Glutamatergic neuron (in vitro differentiated cells): ENCODE measurements at regions not wholly inside any gene's neighbourhood (a gene's known extent, or its start where the extent isn't known, plus 50 kb on each side); places are given as distances from the start of the nearest gene placed in this dataset.

Experiments
- DNase-seq: peaks from one replicate; pipeline ENCODE4 v3.0.0; 2022
- H3K27ac Mint-ChIP-seq: one replicate; pipeline ENCODE4 v1.8.0; 2020; ENCODE audit warnings: mild to moderate bottlenecking, mixed read lengths, inconsistent platforms; ENCODE audit not compliant: unreplicated experiment
- H3K27me3 Mint-ChIP-seq: one replicate; pipeline ENCODE4 v1.8.0; 2020; ENCODE audit warnings: mild to moderate bottlenecking, moderate library complexity, mixed read lengths, inconsistent platforms; ENCODE audit not compliant: unreplicated experiment
- H3K36me3 Mint-ChIP-seq: one replicate; pipeline ENCODE4 v1.8.0; 2020; ENCODE audit warnings: mild to moderate bottlenecking, mixed read lengths, inconsistent platforms; ENCODE audit not compliant: unreplicated experiment
- H3K4me1 Mint-ChIP-seq: one replicate; pipeline ENCODE4 v1.8.0; 2020; ENCODE audit warnings: mild to moderate bottlenecking, low read depth, mixed read lengths, inconsistent platforms; ENCODE audit not compliant: unreplicated experiment
- H3K4me3 Mint-ChIP-seq: one replicate; pipeline ENCODE4 v1.8.0; 2020; ENCODE audit warnings: mild to moderate bottlenecking, mixed read lengths, inconsistent platforms; ENCODE audit not compliant: unreplicated experiment
- H3K9me3 Mint-ChIP-seq: one replicate; pipeline ENCODE4 v1.8.0; 2020; ENCODE audit warnings: mild to moderate bottlenecking, moderate library complexity, mixed read lengths, inconsistent platforms; ENCODE audit not compliant: unreplicated experiment
- TF ChIP-seq, protein P1 (sequence below): fragments of 200-600 bp; sonication (generic); IDR thresholded peaks from one replicate; pipeline ENCODE4 v1.5.0; 2021; ENCODE audit not compliant: partially characterized antibody, unreplicated experiment

- Mint-ChIP-seq H3K4me3 (no peak overlapping the region), H3K36me3 (peaks cover 8% of the 10 kb centered on the region), H3K27ac (no peak overlapping the region), H3K4me1 (no peaks in the 10 kb centered on the region), H3K9me3 (peaks cover 1% of the 10 kb centered on the region), H3K27me3 (no peaks in the 10 kb centered on the region)
- no peak for DNase-seq
- TF ChIP-seq, protein P1, sequence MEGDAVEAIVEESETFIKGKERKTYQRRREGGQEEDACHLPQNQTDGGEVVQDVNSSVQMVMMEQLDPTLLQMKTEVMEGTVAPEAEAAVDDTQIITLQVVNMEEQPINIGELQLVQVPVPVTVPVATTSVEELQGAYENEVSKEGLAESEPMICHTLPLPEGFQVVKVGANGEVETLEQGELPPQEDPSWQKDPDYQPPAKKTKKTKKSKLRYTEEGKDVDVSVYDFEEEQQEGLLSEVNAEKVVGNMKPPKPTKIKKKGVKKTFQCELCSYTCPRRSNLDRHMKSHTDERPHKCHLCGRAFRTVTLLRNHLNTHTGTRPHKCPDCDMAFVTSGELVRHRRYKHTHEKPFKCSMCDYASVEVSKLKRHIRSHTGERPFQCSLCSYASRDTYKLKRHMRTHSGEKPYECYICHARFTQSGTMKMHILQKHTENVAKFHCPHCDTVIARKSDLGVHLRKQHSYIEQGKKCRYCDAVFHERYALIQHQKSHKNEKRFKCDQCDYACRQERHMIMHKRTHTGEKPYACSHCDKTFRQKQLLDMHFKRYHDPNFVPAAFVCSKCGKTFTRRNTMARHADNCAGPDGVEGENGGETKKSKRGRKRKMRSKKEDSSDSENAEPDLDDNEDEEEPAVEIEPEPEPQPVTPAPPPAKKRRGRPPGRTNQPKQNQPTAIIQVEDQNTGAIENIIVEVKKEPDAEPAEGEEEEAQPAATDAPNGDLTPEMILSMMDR = no peak
Observed at GRCh38 chr3:168926426-168926825, 737.1 kb downstream of the MECOM start.

- no peaks in the 10 kb centered on the region for H3K9me3 Mint-ChIP-seq
- peaks cover under 1% of the 10 kb centered on the region for H3K36me3 Mint-ChIP-seq
- TF ChIP-seq, protein P1 = no peak
- H3K4me1 Mint-ChIP-seq = no peaks in the 10 kb centered on the region
- H3K27ac Mint-ChIP-seq = no peak overlapping the region
- H3K27me3 Mint-ChIP-seq = no peaks in the 10 kb centered on the region
- H3K4me3 Mint-ChIP-seq = no peak overlapping the region
- no peak for DNase-seq
Observed at GRCh38 chr3:168925568-168925967, 737.9 kb downstream of the MECOM start.

- Mint-ChIP-seq H3K4me1 (no peaks in the 10 kb centered on the region), H3K27me3 (no peaks in the 10 kb centered on the region), H3K4me3 (no peak overlapping the region), H3K27ac (no peak overlapping the region), H3K36me3 (no peaks in the 10 kb centered on the region), H3K9me3 (no peaks in the 10 kb centered on the region)
- no peak for DNase-seq
- TF ChIP-seq, protein P1 = no peak
Observed at GRCh38 chr3:168914662-168915061, 748.9 kb downstream of the MECOM start.

GRCh38 chr3:168909260-168909659 is 754.3 kb downstream of the MECOM start:
- H3K4me1 Mint-ChIP-seq = no peaks in the 10 kb centered on the region
- H3K36me3 Mint-ChIP-seq = no peaks in the 10 kb centered on the region
- no peaks in the 10 kb centered on the region for H3K9me3 Mint-ChIP-seq
- H3K4me3 Mint-ChIP-seq = no peak overlapping the region
- H3K27me3 Mint-ChIP-seq = no peaks in the 10 kb centered on the region
- no peak for DNase-seq
- TF ChIP-seq, protein P1 = no peak
- no peak overlapping the region for H3K27ac Mint-ChIP-seq

GRCh38 chr3:168895419-168895818 is 768.1 kb downstream of the MECOM start:
- DNase-seq = no peak
- Mint-ChIP-seq H3K4me1 (no peaks in the 10 kb centered on the region), H3K27ac (no peak overlapping the region), H3K9me3 (peaks cover 8% of the 10 kb centered on the region), H3K4me3 (no peak overlapping the region), H3K27me3 (no peaks in the 10 kb centered on the region), H3K36me3 (peaks cover 23% of the 10 kb centered on the region)
- TF ChIP-seq, protein P1 = no peak
